HepG2 (cell line): ENCODE measurements at regions not wholly inside any gene's neighbourhood (a gene's known extent, or its start where the extent isn't known, plus 50 kb on each side); places are given as distances from the start of the nearest gene placed in this dataset.

Experiments used
- ATAC-seq: fragments of 200-7000 bp; cut with Tn5 transposase; 3 replicates; pipeline ENCODE4 v1.9.1; 2020; ENCODE audit warnings: mild to moderate bottlenecking, moderate library complexity
- BruUV-seq: library from RNA; stranded (reverse); fragments of 400-500 nt; replicated peaks from 2 replicates; lab custom pipeline; 2021; lab: Mats Ljungman, UMichigan
- CTCF ChIA-PET: fragments of 300-600 bp; formaldehyde crosslinking; extraction: SDS; loops from one replicate; lab custom pipeline; 2021; ENCODE audit warnings: low total read pairs, inconsistent platforms, low intra/inter-chr PET ratio; lab: Yijun Ruan, JAX
- POLR2A ChIA-PET: fragments of 350-600 bp; sonication (Branson Sonifier 250); formaldehyde crosslinking; loops from one replicate; lab custom pipeline; 2020; ENCODE audit warnings: antibody characterized with exemption, inconsistent platforms; lab: Yijun Ruan, JAX
- DNase-seq: peaks from one replicate; pipeline ENCODE4 v3.0.0-alpha.2; 2015; ENCODE audit warnings: low spot score
- FAIRE-seq: peaks from 3 replicates; lab custom pipeline; 2011; peaks lifted over from hg19 to GRCh38; lab: Jason Lieb, UNC
- H2AFZ ChIP-seq: one replicate; pipeline ENCODE4 v1.6.1; 2011; ENCODE audit warnings: low read length, inconsistent platforms
- H3K27ac ChIP-seq: fragments of 300-600 bp; 3 replicates; pipeline ENCODE4 v1.8.0; 2011; ENCODE audit warnings: mixed run types, mild to moderate bottlenecking, mixed read lengths, low read length, inconsistent platforms; ENCODE audit not compliant: insufficient read depth; ENCODE audit errors: extremely low read length
- H3K27me3 ChIP-seq, 2 experiments: fragments of 200-600 bp in 1 of 2; 2 replicates in 1 of 2; 3 replicates in 1 of 2; pipeline versions ENCODE4 v1.6.0 to v1.8.0; 2011; ENCODE audit warnings: low read length in 2 of 2, mild to moderate bottlenecking in 2 of 2, moderate library complexity in 2 of 2, inconsistent platforms in 1 of 2; ENCODE audit not compliant: insufficient read depth in 2 of 2, control insufficient read depth in 1 of 2
- H3K36me3 ChIP-seq, 2 experiments: fragments of 200-600 bp in 1 of 2; replicated peaks in 1 of 2; 2 replicates in 1 of 2; 3 replicates in 1 of 2; pipeline versions ENCODE4 v1.5.1 to v1.8.0; 2011; ENCODE audit warnings: low read length in 2 of 2, inconsistent platforms in 1 of 2; ENCODE audit not compliant: insufficient read depth in 2 of 2, control insufficient read depth in 1 of 2
- H3K4me1 ChIP-seq: 2 replicates; pipeline ENCODE4 v1.5.1; 2012; ENCODE audit warnings: low read length, inconsistent platforms; ENCODE audit not compliant: insufficient read depth
- H3K4me2 ChIP-seq: 2 replicates; pipeline ENCODE4 v1.6.0; 2011; ENCODE audit warnings: low read depth, low read length, inconsistent platforms
- H3K4me3 ChIP-seq, 3 experiments: fragments of 200-600 bp in 1 of 3; sonication (generic), shearing (Covaris generic) in 1 of 3; replicated peaks in 1 of 3; 2 replicates each; pipeline ENCODE4 v1.5.1; 2011 to 2016; ENCODE audit warnings: low read length in 3 of 3, inconsistent platforms in 2 of 3, low read depth in 2 of 3, mild to moderate bottlenecking in 2 of 3, control low read depth in 1 of 3, mixed read lengths in 1 of 3; ENCODE audit not compliant: insufficient read depth in 1 of 3
- H3K79me2 ChIP-seq: one replicate; pipeline ENCODE4 v1.6.1; 2011; ENCODE audit warnings: low read length, inconsistent platforms; ENCODE audit not compliant: insufficient read depth
- H3K9ac ChIP-seq: 2 replicates; pipeline ENCODE4 v1.6.0; 2011; ENCODE audit warnings: mild to moderate bottlenecking, low read depth, low read length, inconsistent platforms; ENCODE audit not compliant: insufficient read depth
- H3K9me3 ChIP-seq: 2 replicates; pipeline ENCODE4 v1.5.1; 2012; ENCODE audit warnings: mild to moderate bottlenecking, low read length
- H4K20me1 ChIP-seq: 2 replicates; pipeline ENCODE4 v1.6.0; 2011; ENCODE audit warnings: inconsistent platforms, mild to moderate bottlenecking, low read length, moderate library complexity; ENCODE audit not compliant: insufficient read depth
- GATAD2A ChIP-seq: IDR thresholded peaks from 2 replicates; pipeline ENCODE4 v1.6.1; 2016
- NFE2 ChIP-seq: sonication (generic); formaldehyde crosslinking; IDR thresholded peaks from 2 replicates; pipeline ENCODE4 v1.4.0; 2020; ENCODE audit warnings: missing genetic modification reagents
- NR3C1 ChIP-seq: sonication (generic); formaldehyde crosslinking; IDR thresholded peaks from 2 replicates; pipeline ENCODE4 v1.4.0; 2020; ENCODE audit warnings: missing genetic modification reagents
- ONECUT2 ChIP-seq: sonication (generic); formaldehyde crosslinking; IDR thresholded peaks from 2 replicates; pipeline ENCODE4 v1.4.0; 2020; ENCODE audit warnings: missing genetic modification reagents
- PITX1 ChIP-seq: sonication (generic); formaldehyde crosslinking; IDR thresholded peaks from 2 replicates; pipeline ENCODE4 v1.5.1; 2020; ENCODE audit warnings: mild to moderate bottlenecking, missing genetic modification reagents
- PRDM10 ChIP-seq: sonication (generic); formaldehyde crosslinking; IDR thresholded peaks from 2 replicates; pipeline ENCODE4 v1.4.0; 2020; ENCODE audit warnings: low read depth, missing genetic modification reagents
- SIN3A ChIP-seq: IDR thresholded peaks from 2 replicates; pipeline ENCODE4 v1.6.1; 2011; ENCODE audit warnings: low read depth, mild to moderate bottlenecking, control low read depth, low read length, borderline replicate concordance
- ZNF180 ChIP-seq: sonication (generic); formaldehyde crosslinking; IDR thresholded peaks from 2 replicates; pipeline ENCODE4 v1.4.0; 2020; ENCODE audit warnings: low read depth, missing genetic modification reagents, borderline replicate concordance
- ZNF207 ChIP-seq: fragments of 450-650 bp; IDR thresholded peaks from 2 replicates; pipeline ENCODE4 v1.6.1; 2016; ENCODE audit warnings: antibody characterized with exemption, borderline replicate concordance
- ZNF263 ChIP-seq: sonication (generic); formaldehyde crosslinking; IDR thresholded peaks from 2 replicates; pipeline ENCODE4 v1.4.0; 2020; ENCODE audit warnings: missing genetic modification reagents
- ZNF460 ChIP-seq: sonication (generic); formaldehyde crosslinking; IDR thresholded peaks from 2 replicates; pipeline ENCODE4 v1.5.1; 2020; ENCODE audit warnings: missing genetic modification reagents, mild to moderate bottlenecking, borderline replicate concordance
- in situ Hi-C: cut with HindIII; loops from 2 replicates; pipeline ENCODE4 v1.10.0; 2017; ENCODE audit warnings: low pct_unique_long_range_greater_than_20kb; ENCODE audit not compliant: extremely low pct_ligation_motif_present
- intact Hi-C: fragments of 100-400 bp; cut with micrococcal nuclease; formaldehyde crosslinking; loops from one replicate; pipeline ENCODE4 v1.10.0; 2022; ENCODE audit not compliant: unreplicated experiment
- TF ChIP-seq, protein P1 (sequence below): sonication (generic); formaldehyde crosslinking; IDR thresholded peaks from 2 replicates; pipeline ENCODE4 v1.4.0; 2020; ENCODE audit warnings: mild to moderate bottlenecking, missing genetic modification reagents
- TF ChIP-seq, protein P2 (sequence below): sonication (generic); formaldehyde crosslinking; IDR thresholded peaks from 2 replicates; pipeline ENCODE4 v1.4.0; 2020; ENCODE audit warnings: mild to moderate bottlenecking, low read depth, missing genetic modification reagents
- TF ChIP-seq, protein P3 (sequence below): sonication (generic); formaldehyde crosslinking; IDR thresholded peaks from 2 replicates; pipeline ENCODE4 v1.5.1; 2020; ENCODE audit warnings: mild to moderate bottlenecking, missing genetic modification reagents, borderline replicate concordance

GRCh38 chr14:82431031-82431430 lies 897.4 kb upstream of the SEL1L start:
- Histone ChIP-seq H3K4me3 (no peak overlapping the region), H3K79me2 (no peaks in the 10 kb centered on the region), H4K20me1 (no peaks in the 10 kb centered on the region), H3K36me3 (no peaks in the 10 kb centered on the region), H3K9ac (no peak overlapping the region), H3K9me3 (peaks cover 94% of the 10 kb centered on the region), H3K27ac (no peak overlapping the region), H3K4me1 (no peaks in the 10 kb centered on the region), H3K27me3 (no peaks in the 10 kb centered on the region), H2AFZ (no peak overlapping the region), H3K4me2 (no peak overlapping the region)
- CTCF ChIA-PET, result no interaction called here
- FAIRE-seq (no peak), DNase-seq (no peak), ATAC-seq (no peak)
- in situ Hi-C loops, result no loop called here
- no peak for TF ChIP-seq SIN3A
- no peak for TF ChIP-seq GATAD2A
- TF ChIP-seq ZNF180 (CRISPR knock-in tag), result no peak
- TF ChIP-seq, protein P1, sequence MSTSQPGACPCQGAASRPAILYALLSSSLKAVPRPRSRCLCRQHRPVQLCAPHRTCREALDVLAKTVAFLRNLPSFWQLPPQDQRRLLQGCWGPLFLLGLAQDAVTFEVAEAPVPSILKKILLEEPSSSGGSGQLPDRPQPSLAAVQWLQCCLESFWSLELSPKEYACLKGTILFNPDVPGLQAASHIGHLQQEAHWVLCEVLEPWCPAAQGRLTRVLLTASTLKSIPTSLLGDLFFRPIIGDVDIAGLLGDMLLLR (CRISPR knock-in tag), result no peak
- TF ChIP-seq PRDM10 (CRISPR knock-in tag), result no peak
- no peak for TF ChIP-seq ZNF263
- no peak for TF ChIP-seq NFE2 (CRISPR knock-in tag)
- no peak for TF ChIP-seq ZNF460 (CRISPR knock-in tag)
- no peak for TF ChIP-seq NR3C1 (CRISPR knock-in tag)
- TF ChIP-seq PITX1, result no peak
- no peak for TF ChIP-seq ZNF207
- TF ChIP-seq, protein P2, sequence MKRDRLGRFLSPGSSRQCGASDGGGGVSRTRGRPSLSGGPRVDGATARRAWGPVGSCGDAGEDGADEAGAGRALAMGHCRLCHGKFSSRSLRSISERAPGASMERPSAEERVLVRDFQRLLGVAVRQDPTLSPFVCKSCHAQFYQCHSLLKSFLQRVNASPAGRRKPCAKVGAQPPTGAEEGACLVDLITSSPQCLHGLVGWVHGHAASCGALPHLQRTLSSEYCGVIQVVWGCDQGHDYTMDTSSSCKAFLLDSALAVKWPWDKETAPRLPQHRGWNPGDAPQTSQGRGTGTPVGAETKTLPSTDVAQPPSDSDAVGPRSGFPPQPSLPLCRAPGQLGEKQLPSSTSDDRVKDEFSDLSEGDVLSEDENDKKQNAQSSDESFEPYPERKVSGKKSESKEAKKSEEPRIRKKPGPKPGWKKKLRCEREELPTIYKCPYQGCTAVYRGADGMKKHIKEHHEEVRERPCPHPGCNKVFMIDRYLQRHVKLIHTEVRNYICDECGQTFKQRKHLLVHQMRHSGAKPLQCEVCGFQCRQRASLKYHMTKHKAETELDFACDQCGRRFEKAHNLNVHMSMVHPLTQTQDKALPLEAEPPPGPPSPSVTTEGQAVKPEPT (CRISPR knock-in tag), result no peak
- TF ChIP-seq, protein P3, sequence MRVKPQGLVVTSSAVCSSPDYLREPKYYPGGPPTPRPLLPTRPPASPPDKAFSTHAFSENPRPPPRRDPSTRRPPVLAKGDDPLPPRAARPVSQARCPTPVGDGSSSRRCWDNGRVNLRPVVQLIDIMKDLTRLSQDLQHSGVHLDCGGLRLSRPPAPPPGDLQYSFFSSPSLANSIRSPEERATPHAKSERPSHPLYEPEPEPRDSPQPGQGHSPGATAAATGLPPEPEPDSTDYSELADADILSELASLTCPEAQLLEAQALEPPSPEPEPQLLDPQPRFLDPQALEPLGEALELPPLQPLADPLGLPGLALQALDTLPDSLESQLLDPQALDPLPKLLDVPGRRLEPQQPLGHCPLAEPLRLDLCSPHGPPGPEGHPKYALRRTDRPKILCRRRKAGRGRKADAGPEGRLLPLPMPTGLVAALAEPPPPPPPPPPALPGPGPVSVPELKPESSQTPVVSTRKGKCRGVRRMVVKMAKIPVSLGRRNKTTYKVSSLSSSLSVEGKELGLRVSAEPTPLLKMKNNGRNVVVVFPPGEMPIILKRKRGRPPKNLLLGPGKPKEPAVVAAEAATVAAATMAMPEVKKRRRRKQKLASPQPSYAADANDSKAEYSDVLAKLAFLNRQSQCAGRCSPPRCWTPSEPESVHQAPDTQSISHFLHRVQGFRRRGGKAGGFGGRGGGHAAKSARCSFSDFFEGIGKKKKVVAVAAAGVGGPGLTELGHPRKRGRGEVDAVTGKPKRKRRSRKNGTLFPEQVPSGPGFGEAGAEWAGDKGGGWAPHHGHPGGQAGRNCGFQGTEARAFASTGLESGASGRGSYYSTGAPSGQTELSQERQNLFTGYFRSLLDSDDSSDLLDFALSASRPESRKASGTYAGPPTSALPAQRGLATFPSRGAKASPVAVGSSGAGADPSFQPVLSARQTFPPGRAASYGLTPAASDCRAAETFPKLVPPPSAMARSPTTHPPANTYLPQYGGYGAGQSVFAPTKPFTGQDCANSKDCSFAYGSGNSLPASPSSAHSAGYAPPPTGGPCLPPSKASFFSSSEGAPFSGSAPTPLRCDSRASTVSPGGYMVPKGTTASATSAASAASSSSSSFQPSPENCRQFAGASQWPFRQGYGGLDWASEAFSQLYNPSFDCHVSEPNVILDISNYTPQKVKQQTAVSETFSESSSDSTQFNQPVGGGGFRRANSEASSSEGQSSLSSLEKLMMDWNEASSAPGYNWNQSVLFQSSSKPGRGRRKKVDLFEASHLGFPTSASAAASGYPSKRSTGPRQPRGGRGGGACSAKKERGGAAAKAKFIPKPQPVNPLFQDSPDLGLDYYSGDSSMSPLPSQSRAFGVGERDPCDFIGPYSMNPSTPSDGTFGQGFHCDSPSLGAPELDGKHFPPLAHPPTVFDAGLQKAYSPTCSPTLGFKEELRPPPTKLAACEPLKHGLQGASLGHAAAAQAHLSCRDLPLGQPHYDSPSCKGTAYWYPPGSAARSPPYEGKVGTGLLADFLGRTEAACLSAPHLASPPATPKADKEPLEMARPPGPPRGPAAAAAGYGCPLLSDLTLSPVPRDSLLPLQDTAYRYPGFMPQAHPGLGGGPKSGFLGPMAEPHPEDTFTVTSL, result no peak
- no peak for TF ChIP-seq ONECUT2 (CRISPR knock-in tag)
- POLR2A ChIA-PET, result no interaction called here
- intact Hi-C loops, result no loop called here
- BruUV-seq, result no TSS peak
